HG03095 (cell line): ENCODE measurements at regions not wholly inside any gene's neighbourhood (a gene's known extent, or its start where the extent isn't known, plus 50 kb on each side); places are given as distances from the start of the nearest gene placed in this dataset.
"Not testable (repeated sequence)": the region's sequence is repeated elsewhere in the genome, so short reads cannot be mapped to it uniquely, and the experiment has no call there.

Source experiments
- ATAC-seq: cut with Tn5 transposase; IDR thresholded peaks from one replicate; pipeline ENCODE4 v1.9.1; 2021; ENCODE audit warnings: moderate library complexity; ENCODE audit not compliant: unreplicated experiment

GRCh38 chr14:71416392-71416791 lies 509.1 kb downstream of the PCNX1 start:
- ATAC-seq: no peak

GRCh38 chr14:71418532-71419245 lies 511.4 kb downstream of the PCNX1 start:
- no peak for ATAC-seq

GRCh38 chr14:71423481-71423880 lies 508.7 kb upstream of the RGS6 start:
- no peak for ATAC-seq

GRCh38 chr14:71424941-71425340 lies 507.3 kb upstream of the RGS6 start:
- ATAC-seq: no peak

- ATAC-seq: no peak
Measured at GRCh38 chr14:71426001-71426400, 506.2 kb upstream of the RGS6 start.

GRCh38 chr14:71429902-71430301 lies 502.3 kb upstream of the RGS6 start:
- ATAC-seq: no peak

GRCh38 chr14:71430321-71430677 lies 501.9 kb upstream of the RGS6 start:
- no peak for ATAC-seq

GRCh38 chr14:71430678-71431376 lies 501.4 kb upstream of the RGS6 start:
- peak; percentile 50 for ATAC-seq

- no peak for ATAC-seq
Measured at GRCh38 chr14:71432334-71433110, 499.7 kb upstream of the RGS6 start.

- ATAC-seq: no peak
Measured at GRCh38 chr14:71433303-71433702, 498.9 kb upstream of the RGS6 start.

GRCh38 chr14:71435641-71436040 lies 496.6 kb upstream of the RGS6 start:
- ATAC-seq: not testable (repeated sequence)

- no peak for ATAC-seq
Measured at GRCh38 chr14:71437870-71438269, 494.4 kb upstream of the RGS6 start.

GRCh38 chr14:71438684-71439083 lies 493.5 kb upstream of the RGS6 start:
- ATAC-seq: no peak

- ATAC-seq: no peak
Measured at GRCh38 chr14:71441126-71441525, 491.1 kb upstream of the RGS6 start.

- ATAC-seq: no peak
Measured at GRCh38 chr14:71444030-71444822, 488.0 kb upstream of the RGS6 start.

- ATAC-seq: no peak
Measured at GRCh38 chr14:71448431-71449315, 483.6 kb upstream of the RGS6 start.

- no peak for ATAC-seq
Measured at GRCh38 chr14:71449316-71450055, 482.7 kb upstream of the RGS6 start.

- ATAC-seq: no peak
Measured at GRCh38 chr14:71451501-71451900, 480.7 kb upstream of the RGS6 start.

- ATAC-seq: no peak
Measured at GRCh38 chr14:71452539-71452938, 479.7 kb upstream of the RGS6 start.
